CMK (cell line): ENCODE measurements at regions not wholly inside any gene's neighbourhood (a gene's known extent, or its start where the extent isn't known, plus 50 kb on each side); places are given as distances from the start of the nearest gene placed in this dataset.
"Not testable (repeated sequence)": the region's sequence is repeated elsewhere in the genome, so short reads cannot be mapped to it uniquely, and the experiment has no call there.

Source experiments
- DNase-seq: peaks from one replicate; pipeline ENCODE4 v3.0.0-alpha.2; 2010; ENCODE audit warnings: low read depth

DNA sequence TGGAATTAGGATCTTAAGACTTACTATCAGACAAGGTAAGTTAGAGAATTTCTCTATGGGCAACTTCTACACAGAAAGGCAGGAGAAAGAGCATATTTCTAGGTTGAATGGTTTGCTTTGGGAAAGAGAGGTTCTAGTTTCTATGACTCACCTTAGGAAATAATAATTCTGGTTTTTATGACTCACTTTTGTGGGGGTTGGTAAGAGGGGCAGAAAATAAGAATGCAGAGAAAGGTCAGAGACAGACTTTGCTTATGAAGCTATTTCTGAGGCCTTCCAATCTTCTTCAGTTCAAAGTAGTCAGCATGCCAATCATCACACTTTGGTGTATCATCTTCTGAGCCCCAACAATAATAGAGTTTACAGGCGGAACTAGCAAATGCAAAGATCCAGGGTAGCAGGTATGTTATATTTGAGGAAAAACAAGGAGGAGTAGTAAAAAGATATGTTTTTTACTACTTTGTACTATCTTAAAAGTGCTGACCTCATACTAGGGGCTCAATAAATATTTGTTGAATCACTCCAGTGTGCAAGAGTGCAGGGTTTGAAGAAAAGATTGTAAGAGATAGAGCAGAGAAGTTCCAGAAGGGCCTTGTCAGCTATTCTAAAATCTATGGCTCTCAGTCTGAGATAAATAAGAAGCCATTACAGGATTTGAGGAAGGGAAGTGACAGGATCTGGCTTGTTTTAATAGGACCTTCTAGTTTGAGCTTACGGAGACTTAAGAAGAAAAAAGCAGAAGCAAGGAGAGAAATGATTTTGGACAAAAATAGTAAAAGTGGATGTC lies 56.7 kb upstream of the LRFN5 start:
- DNase-seq: no peak

DNA sequence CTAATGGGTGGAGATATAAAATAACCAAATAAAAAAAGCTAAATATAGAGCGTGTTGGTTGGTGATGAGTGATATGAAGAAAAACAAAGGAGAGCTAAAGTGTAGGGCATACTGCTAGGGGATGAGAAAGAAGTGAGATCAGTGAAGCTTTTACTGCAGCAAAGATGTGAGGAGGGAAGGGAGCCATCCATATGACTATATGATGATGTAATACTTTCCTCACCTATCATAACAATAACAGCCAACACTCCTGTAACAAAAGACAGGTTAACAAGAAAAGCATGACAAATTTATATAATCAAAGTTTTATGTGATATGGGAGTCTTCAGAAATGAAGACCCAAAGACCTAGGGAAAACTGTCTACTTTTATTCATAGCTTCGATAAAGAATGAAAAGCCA lies 57.4 kb upstream of the LRFN5 start:
- DNase-seq: no peak

DNA sequence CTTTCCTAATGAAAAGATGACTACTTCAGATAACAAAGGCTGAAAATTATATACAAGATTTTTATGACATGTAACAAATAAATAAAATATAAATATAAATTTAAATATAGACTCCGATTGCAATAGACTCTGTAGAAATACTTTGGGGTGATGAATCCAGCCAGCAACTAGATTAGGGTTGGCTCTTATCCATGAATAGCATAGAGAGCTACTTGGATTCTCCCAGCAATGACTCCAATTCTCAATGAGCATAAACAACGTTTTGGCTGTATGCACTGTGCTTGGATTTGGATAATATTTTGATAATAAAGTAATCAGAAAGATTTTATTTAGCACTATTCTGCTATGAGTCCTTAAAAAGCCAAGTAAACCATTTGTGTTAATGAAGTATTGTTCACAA lies 58.0 kb upstream of the LRFN5 start:
- no peak for DNase-seq

DNA sequence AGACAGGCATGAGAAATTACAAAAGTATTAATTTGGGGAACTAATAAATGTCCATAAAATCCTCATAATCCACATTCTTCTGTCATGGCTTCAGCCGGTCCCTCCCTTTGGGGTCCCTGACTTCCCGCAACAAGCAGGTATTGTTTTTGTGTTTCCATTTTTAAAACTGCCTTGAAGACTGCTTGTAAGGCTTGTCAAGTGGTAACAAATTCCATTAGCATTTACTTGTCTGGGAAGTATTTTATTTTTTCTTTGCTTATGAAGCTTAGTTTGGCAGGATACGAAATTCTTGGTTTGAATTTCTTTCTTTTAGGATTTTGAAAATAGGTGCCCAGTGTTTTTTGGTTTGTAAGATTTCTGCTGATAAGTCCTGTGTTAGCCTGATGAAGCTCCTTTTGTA lies 65.3 kb upstream of the LRFN5 start:
- DNase-seq: no peak

DNA sequence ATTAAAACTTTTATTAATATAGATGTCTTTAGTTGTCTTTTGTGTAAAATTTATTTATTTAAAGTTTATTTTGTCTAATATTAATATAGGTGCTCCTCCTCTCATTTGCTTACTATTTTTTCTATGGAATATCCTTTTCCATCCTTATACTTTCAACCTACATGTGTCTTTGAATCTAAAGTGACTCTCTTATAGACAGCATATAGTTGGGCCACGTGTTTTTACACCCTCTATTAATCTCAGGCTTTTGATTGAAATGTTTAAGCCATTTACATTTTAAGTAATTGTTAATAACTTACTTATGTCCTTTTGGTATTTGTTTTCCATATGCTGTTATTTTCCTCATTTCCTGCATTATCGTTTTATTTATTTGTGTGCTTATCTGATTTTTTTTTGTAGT lies 74.4 kb upstream of the LRFN5 start:
- DNase-seq: no peak

DNA sequence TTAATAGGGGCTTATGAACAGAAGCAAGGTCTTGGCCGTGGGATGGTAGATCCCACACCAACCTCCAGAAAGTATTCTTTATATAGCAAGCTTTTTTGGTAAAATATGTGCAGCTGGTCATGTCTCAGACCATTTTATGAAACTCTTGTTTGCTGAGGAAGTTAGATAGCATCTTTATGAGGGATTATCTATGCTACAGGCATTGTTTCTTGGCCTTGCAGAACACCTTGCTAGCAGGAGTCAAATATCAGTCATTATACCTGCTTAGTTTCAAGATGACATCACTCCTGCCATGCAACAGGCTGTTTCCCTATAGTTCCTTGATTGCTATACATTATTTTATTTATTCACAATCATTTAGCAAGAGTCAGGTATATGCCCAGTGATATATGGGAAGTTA lies 84.8 kb upstream of the LRFN5 start:
- DNase-seq: no peak

DNA sequence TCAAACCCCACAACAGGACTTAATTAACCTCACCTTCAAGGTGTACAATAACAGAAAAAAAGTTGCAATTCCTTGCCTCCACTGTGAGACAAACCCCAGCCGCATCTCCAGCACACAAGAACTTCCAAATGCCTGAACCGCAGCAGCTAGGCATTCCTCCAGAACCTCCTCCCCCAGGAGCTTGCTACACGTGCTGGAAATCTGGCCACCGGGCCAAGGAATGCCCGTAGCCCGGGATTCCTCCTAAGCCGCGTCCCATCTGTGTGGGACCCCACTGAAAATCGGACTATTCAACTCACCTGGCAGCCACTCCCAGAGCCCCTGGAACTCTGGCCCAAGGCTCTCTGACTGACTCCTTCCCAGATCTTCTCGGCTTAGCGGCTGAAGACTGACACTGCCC lies 88.6 kb upstream of the LRFN5 start:
- DNase-seq: not testable (repeated sequence)

DNA sequence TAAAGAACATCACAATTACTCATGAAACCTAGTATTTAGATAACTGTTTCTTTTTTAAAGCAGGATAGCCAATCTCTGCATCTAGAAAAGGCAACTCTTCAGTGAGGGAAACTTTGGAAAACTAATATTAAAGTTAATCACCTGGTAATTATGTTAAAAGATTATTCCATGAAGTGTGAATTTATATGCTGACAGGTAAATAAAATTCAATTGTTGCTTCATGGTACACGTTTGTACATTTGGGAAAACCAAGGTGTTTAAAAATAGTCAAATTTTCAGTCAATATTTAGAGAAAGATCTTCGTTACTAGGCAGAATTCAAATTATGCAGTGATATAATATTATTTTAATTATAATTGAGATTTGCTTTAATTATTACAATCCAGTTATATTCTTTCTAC lies 100.1 kb upstream of the LRFN5 start:
- no peak for DNase-seq

DNA sequence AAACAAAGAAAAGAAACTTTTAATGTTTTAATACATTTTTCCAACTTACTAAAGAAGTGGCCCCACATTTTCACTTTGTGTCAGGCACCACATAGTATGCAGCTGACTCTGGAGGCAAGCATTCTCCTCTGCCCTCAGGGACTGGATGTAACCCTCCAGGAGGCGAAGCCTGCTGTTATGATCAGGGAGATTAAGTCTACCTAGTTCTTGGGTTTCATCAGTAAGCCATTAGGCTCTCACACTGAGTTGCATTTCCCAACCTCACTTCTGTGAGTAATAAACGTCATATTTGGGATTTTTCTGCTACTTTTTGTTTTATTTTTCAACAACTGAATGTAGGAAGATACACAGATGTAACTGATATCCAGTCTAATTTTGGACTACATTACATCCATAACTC lies 101.2 kb upstream of the LRFN5 start:
- no peak for DNase-seq

DNA sequence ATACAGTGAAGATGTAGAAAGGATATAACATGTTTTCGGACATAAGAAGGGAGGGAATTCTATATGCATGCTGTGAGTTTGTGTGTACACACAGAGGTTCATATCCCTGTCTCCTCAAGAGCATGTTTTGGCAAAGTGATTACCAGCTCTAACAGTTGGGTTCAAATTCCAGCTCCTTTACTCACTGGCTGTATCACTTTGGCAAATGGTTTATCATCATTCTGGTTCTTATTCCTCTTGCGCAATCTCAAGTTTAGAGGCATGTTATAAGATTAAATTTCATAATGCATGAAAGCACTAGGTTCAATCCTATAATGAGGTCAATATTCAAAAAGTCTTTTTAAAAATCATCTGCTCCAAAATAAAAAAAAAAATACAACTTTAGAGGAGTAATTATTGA lies 107.7 kb upstream of the LRFN5 start:
- no peak for DNase-seq

DNA sequence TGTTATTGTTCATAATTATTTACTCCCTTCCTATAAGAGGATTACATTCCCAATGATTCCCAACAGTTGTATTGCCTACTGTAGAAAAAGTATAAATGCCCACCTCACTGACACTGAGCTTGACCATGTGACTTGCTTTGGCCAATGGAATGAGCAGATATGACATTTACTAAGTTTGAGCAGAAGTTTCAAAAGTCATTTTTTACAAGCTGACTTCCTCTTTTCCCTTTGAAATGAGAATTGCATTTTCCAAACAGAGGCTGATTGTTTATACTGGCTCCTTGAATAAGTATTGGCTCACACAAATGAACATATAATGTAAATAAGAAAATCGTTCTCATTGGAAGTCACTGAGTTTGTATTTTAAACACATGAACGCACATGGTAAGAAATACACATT lies 116.4 kb upstream of the LRFN5 start:
- no peak for DNase-seq

DNA sequence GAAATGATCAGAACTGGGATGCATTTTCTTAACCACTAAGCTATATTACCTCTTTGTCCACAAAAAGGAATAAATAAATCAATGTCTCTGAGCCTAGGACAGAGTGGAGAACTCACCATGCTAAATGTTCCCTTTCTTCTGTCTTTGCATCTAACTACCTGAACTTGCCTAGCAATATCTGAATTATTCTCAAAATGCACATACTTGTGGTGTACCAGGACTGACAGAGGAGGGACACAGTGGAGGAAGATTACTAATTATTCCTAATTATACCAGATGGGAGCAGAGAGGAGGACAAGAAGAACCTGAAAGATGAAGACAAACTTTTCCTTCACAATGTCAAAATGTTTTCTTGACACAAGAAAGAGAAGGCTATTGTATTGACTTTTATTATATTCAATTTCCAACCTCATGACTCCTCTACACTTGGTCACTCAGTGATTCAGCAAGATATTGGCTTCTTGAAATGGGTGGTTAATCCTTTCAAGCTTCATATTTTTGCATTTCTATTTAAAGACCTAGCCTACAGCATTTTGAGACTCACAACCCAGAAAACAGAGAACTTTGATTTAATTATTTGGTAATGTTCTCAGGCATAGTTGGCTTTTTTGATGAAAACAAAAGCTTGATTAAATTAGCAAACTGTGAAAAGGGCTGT lies 117.2 kb upstream of the LRFN5 start:
- DNase-seq: no peak

DNA sequence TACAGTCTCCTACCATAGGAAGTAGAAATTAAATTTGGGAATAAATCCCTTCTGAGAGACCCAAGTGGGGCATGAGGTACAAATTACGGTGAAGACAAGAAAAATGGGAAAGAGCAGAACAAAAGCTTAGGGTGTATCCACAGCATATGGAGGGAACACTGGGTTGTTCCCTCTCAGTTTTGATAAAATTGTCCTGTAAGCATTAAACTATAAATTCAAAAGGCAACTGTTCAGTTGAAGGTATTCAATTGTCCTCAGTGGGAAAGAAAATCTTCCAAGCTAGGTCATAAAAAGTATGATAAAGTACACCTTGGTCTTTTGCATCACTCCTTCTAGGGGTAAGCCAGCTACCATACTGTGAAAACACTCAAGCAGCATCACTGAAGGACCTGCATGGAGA lies 118.3 kb upstream of the LRFN5 start:
- no peak for DNase-seq

DNA sequence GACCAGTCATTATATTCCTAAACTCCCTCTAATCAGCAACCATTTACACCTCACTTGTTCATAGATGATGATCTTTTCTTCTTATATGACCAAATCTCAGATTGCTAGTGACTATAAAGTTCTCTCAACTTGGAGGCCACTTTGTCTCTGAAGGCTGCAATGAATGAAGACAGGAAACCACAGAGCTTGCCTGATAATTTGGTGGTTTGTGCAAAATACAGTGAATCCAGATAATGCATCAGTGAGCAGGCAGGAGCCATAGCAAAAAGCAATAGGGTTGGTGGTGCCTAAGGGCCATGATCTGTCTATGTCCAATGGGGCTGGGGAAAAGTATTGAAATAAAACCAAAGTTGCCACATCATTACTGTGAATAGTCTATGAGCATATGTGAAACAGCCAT lies 123.8 kb upstream of the LRFN5 start:
- no peak for DNase-seq

DNA sequence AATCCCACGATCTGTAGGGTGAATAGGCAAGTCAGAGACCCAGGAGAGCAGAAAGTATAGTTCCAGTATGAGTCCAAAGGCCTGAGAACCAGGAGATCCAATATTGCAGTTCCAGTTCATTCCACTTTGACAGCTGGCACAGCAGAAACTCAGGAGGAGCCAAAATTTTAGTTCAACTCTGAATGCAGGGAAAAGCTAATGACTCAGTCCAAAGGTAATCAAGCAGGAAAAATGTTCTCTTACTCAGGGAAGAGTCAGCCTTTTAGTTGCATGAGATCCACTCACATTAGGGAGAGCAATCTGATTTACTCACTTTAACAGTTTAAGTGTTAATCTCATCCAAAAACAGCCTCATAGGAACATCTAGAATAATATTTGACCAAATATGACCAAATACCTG lies 130.2 kb upstream of the LRFN5 start:
- no peak for DNase-seq

DNA sequence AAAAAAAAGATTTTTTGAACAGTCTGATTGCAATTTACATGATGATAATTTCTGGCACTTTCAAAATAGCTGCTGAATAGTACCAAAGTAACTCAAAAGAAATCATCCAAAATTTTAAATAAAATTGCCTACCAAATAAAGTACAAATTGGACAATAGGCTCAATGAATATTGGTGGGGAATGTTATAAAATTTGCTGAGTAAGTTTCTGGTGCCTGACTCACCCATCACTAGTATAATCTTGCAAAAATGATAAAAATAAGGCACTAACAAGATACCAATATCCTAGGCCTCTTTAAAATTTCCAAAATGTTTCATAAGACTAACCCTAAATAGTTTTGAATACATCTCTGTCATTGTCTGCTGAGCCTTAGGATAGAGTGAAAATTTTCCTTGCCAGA lies 145.3 kb upstream of the LRFN5 start:
- DNase-seq: no peak

DNA sequence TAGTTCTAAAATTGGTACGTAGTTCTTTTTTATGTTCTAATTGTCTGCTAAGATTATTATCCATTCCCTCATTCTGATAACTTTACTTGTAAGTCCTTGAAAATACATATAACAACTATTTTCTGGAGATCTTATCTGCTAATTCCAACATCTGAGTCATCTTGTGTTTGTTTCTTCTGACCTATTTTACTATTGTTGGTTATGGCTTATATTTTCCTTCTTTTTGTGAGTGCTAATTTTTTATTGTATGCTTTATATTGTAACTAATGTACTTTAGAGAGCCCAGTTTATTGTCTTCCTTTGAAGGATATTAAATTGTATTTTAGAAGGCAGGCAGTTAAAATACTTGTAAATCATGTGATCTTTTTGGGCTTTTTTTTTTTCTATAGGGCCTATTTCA lies 149.3 kb upstream of the LRFN5 start:
- no peak for DNase-seq

DNA sequence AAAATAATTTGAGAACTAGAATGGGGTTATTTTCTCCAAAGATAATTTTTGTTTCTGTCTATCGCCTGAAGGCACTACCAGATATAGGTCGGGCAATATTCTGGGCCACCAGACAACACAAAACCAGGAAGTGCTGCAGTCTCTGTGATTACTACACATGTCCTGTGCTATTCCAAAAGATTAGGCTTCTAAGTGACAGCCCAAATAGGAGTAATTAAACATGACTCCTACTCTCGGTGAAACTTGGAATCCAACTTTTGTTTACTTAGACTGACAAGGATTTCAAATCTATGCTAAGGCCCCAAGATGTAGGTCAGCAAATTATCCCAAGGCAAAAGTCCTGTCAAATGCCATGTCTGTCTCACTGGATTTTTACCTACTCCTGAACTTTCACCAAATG lies 157.6 kb upstream of the LRFN5 start:
- DNase-seq: no peak

DNA sequence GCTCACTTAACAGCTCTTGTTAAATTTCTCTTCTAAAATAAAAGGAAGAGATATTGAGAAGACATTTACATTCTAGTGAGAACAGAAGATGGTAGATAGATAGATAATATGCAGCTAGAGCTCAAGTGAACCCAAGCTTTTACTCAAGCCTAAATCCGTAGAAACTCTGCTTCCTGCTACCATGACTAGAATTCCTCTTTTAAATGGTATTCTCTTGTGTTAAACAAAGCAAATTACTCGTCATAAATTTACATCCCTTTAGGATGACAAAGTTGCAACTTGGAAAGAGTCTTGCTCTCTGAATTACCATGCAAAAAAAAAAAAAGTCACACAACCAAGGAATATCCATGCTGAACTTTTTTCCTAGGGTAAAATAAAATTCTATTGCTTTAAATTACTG lies 160.7 kb upstream of the LRFN5 start:
- no peak for DNase-seq

DNA sequence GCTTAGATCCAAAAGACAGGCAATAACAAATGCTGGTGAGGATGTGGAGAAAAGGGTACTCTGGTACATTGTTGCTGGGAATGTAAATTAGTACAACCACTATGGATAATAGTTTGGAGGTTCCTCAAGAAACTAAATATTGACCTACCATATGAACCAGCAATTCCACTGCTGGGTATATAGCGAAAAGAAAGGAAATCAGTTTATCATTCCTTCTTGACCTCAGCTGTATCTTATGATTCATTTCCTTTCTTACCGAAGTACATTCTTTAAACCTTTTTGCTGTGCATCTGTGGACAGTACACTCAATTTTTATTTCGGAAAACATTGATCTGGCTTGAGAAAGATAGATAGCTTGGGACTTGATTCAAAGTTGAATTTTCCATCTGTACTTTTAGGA lies 183.2 kb upstream of the LRFN5 start:
- no peak for DNase-seq

DNA sequence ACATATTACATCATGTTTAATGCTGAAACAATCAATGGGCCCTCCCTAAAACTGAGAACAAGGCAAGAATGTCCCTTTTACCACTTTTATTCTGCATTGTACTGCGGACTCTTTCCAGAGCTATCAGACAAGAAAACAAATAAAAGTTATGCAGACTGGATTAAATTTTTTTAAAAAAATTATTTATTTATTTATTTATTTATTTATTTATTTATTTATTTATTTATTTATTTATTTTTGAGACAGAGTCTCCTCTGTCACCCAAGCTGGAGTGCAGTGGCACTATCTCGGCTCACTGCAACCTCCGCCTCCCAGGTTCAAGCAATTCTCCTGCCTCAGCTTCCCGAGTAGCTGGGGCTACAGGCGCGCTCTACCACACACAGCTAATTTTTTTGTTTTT lies 185.4 kb upstream of the LRFN5 start:
- DNase-seq: not testable (repeated sequence)

DNA sequence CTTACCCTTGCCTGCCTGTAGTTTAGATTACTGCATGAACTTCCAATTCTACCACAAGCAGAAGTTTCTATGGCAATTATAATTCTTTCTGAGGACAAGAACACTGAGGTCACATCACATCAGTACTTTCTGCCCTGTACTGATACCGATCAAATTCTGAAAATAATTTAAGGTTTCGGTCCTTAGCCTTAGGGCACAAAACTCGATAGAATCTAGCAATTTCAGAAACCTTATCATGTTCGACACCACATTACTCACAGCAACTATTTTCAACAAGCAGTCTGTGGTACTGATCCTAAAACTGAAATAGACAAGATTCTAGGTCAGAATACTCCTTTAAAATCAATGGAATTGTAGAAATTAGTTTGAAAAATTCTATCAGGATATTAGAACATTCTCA lies 187.0 kb upstream of the LRFN5 start:
- DNase-seq: no peak

DNA sequence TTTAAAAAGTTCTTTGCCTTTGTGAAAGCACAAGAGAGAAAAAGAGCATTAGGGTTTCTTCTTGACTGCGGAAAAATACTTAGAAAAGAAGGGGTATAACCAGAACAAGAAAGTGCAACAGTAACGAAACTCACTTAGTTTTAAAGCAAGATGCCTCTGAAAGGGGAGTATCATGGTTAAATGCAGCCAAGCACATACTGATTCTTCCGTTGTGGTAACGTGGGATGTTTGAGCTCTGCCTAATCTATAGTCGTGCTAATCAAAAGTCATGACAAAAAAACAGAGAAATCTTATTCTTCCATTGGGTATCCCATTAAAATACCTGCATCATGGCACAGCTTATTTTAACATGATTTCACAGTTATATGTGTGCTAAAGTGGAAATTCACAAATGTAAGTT lies 187.8 kb upstream of the LRFN5 start:
- DNase-seq: no peak

DNA sequence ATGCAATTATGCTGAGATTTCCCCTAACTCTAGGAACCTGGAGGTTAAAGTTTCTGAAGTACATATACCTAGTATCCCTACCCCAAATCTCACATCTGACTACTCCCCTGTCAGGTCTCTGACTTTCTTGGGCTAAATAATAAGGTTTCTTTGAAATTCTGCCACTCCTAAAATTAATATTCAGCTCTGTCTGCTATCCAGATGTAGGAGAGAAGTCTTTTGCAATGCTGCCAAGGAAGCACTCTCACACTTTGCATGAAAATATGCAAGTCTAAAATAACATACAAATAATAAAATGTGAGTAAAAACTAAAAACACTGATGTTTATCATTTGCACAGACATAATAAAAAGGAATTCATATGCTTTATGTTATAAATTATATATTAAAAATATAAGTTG lies 196.9 kb upstream of the LRFN5 start:
- DNase-seq: no peak
